HEK293 (cell line): ENCODE measurements at regions not wholly inside any gene's neighbourhood (a gene's known extent, or its start where the extent isn't known, plus 50 kb on each side); places are given as distances from the start of the nearest gene placed in this dataset.

ENCODE experiments used
- KLF8 ChIP-seq: fragments of 450-650 bp; formaldehyde crosslinking; IDR thresholded peaks from 2 replicates; pipeline ENCODE4 v1.5.1; 2016; ENCODE audit warnings: missing biosample characterization, missing genetic modification characterization
- OSR2 ChIP-seq: fragments of 450-650 bp; formaldehyde crosslinking; IDR thresholded peaks from 2 replicates; pipeline ENCODE4 v1.5.1; 2016; ENCODE audit warnings: missing biosample characterization, missing genetic modification characterization
- SP3 ChIP-seq: fragments of 450-650 bp; formaldehyde crosslinking; IDR thresholded peaks from 2 replicates; pipeline ENCODE4 v1.5.1; 2016; ENCODE audit warnings: missing biosample characterization, missing genetic modification characterization
- ZBTB10 ChIP-seq: fragments of 450-650 bp; formaldehyde crosslinking; IDR thresholded peaks from 2 replicates; pipeline ENCODE4 v1.5.1; 2016; ENCODE audit warnings: missing biosample characterization, missing genetic modification characterization
- ZNF2 ChIP-seq: fragments of 450-650 bp; formaldehyde crosslinking; IDR thresholded peaks from 2 replicates; pipeline ENCODE4 v1.5.1; 2016; ENCODE audit warnings: missing biosample characterization, missing genetic modification characterization
- ZNF211 ChIP-seq: fragments of 450-650 bp; formaldehyde crosslinking; IDR thresholded peaks from 2 replicates; pipeline ENCODE4 v1.5.1; 2016; ENCODE audit warnings: low read depth, missing biosample characterization, missing genetic modification characterization
- ZNF341 ChIP-seq: fragments of 450-650 bp; formaldehyde crosslinking; IDR thresholded peaks from 2 replicates; pipeline ENCODE4; 2016; ENCODE audit warnings: low read depth, missing biosample characterization, missing genetic modification characterization
- ZNF366 ChIP-seq: fragments of 450-650 bp; formaldehyde crosslinking; conservative IDR thresholded peaks from 2 replicates; pipeline ENCODE4 v1.5.1; 2016; ENCODE audit warnings: missing biosample characterization, missing genetic modification characterization
- ZNF404 ChIP-seq: fragments of 450-650 bp; formaldehyde crosslinking; IDR thresholded peaks from 2 replicates; pipeline ENCODE4 v1.5.1; 2017; ENCODE audit warnings: missing biosample characterization, missing genetic modification characterization
- ZNF423 ChIP-seq: fragments of 450-650 bp; formaldehyde crosslinking; IDR thresholded peaks from 2 replicates; pipeline ENCODE4 v1.5.1; 2016; ENCODE audit warnings: missing biosample characterization, missing genetic modification characterization
- ZNF521 ChIP-seq: fragments of 450-650 bp; formaldehyde crosslinking; IDR thresholded peaks from 2 replicates; pipeline ENCODE4 v1.5.1; 2017; ENCODE audit warnings: missing biosample characterization, mild to moderate bottlenecking, missing genetic modification characterization
- ZNF549 ChIP-seq: fragments of 450-650 bp; IDR thresholded peaks from 2 replicates; pipeline ENCODE4 v1.5.1; 2018; ENCODE audit warnings: missing biosample characterization, missing genetic modification characterization, mild to moderate bottlenecking, inconsistent platforms, moderate library complexity
- ZNF707 ChIP-seq: fragments of 450-650 bp; formaldehyde crosslinking; IDR thresholded peaks from 2 replicates; pipeline ENCODE4 v1.5.1; 2016; ENCODE audit warnings: missing biosample characterization, missing genetic modification characterization
- ZNF785 ChIP-seq: fragments of 450-650 bp; formaldehyde crosslinking; IDR thresholded peaks from 2 replicates; pipeline ENCODE4 v1.5.1; 2016; ENCODE audit warnings: missing biosample characterization, missing genetic modification characterization
- ZNF837 ChIP-seq: fragments of 450-650 bp; formaldehyde crosslinking; IDR thresholded peaks from 2 replicates; pipeline ENCODE4 v1.5.1; 2016; ENCODE audit warnings: missing biosample characterization, missing genetic modification characterization
- TF ChIP-seq, protein P1 (sequence below): fragments of 450-650 bp; formaldehyde crosslinking; IDR thresholded peaks from 2 replicates; pipeline ENCODE4 v1.5.1; 2016; ENCODE audit warnings: missing biosample characterization, missing genetic modification characterization, low read depth
- TF ChIP-seq, protein P2 (sequence below): fragments of 450-650 bp; formaldehyde crosslinking; IDR thresholded peaks from 2 replicates; pipeline ENCODE4 v1.5.1; 2016; ENCODE audit warnings: missing biosample characterization, missing genetic modification characterization
- TF ChIP-seq, protein P3 (sequence below): fragments of 450-650 bp; formaldehyde crosslinking; IDR thresholded peaks from 2 replicates; pipeline ENCODE4 v1.5.1; 2016; ENCODE audit warnings: missing biosample characterization, missing genetic modification characterization
- TF ChIP-seq, protein P4 (sequence below): fragments of 450-650 bp; formaldehyde crosslinking; IDR thresholded peaks from 2 replicates; pipeline ENCODE4 v1.5.0; 2017; ENCODE audit warnings: missing biosample characterization, missing genetic modification characterization, borderline replicate concordance
- TF ChIP-seq, protein P5 (sequence below): fragments of 450-650 bp; formaldehyde crosslinking; IDR thresholded peaks from 2 replicates; pipeline ENCODE4 v1.5.1; 2016; ENCODE audit warnings: missing biosample characterization, missing genetic modification characterization

GRCh38 chr19:31611046-31611877, 262.0 kb upstream of the TSHZ3 start (continued):
- TF ChIP-seq ZNF341 = no peak
- TF ChIP-seq ZNF404 (tag by site-specific recombination) = no peak
- no peak for TF ChIP-seq OSR2
- TF ChIP-seq ZNF707 (tag by site-specific recombination) = no peak
- TF ChIP-seq ZNF2 (tag by site-specific recombination) = no peak
- no peak for TF ChIP-seq SP3 (tag by site-specific recombination)
- TF ChIP-seq KLF8 (tag by site-specific recombination) = no peak
- TF ChIP-seq, protein P1, sequence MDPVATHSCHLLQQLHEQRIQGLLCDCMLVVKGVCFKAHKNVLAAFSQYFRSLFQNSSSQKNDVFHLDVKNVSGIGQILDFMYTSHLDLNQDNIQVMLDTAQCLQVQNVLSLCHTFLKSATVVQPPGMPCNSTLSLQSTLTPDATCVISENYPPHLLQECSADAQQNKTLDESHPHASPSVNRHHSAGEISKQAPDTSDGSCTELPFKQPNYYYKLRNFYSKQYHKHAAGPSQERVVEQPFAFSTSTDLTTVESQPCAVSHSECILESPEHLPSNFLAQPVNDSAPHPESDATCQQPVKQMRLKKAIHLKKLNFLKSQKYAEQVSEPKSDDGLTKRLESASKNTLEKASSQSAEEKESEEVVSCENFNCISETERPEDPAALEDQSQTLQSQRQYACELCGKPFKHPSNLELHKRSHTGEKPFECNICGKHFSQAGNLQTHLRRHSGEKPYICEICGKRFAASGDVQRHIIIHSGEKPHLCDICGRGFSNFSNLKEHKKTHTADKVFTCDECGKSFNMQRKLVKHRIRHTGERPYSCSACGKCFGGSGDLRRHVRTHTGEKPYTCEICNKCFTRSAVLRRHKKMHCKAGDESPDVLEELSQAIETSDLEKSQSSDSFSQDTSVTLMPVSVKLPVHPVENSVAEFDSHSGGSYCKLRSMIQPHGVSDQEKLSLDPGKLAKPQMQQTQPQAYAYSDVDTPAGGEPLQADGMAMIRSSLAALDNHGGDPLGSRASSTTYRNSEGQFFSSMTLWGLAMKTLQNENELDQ (tag by site-specific recombination) = no peak
- TF ChIP-seq ZNF521 (tag by site-specific recombination) = 0 out of 2 replicates have a peak, but pooled peaks have one; percentile 31
- TF ChIP-seq, protein P2, sequence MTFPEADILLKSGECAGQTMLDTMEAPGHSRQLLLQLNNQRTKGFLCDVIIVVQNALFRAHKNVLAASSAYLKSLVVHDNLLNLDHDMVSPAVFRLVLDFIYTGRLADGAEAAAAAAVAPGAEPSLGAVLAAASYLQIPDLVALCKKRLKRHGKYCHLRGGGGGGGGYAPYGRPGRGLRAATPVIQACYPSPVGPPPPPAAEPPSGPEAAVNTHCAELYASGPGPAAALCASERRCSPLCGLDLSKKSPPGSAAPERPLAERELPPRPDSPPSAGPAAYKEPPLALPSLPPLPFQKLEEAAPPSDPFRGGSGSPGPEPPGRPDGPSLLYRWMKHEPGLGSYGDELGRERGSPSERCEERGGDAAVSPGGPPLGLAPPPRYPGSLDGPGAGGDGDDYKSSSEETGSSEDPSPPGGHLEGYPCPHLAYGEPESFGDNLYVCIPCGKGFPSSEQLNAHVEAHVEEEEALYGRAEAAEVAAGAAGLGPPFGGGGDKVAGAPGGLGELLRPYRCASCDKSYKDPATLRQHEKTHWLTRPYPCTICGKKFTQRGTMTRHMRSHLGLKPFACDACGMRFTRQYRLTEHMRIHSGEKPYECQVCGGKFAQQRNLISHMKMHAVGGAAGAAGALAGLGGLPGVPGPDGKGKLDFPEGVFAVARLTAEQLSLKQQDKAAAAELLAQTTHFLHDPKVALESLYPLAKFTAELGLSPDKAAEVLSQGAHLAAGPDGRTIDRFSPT (tag by site-specific recombination) = no peak
- no peak for TF ChIP-seq ZNF549
- TF ChIP-seq, protein P3, sequence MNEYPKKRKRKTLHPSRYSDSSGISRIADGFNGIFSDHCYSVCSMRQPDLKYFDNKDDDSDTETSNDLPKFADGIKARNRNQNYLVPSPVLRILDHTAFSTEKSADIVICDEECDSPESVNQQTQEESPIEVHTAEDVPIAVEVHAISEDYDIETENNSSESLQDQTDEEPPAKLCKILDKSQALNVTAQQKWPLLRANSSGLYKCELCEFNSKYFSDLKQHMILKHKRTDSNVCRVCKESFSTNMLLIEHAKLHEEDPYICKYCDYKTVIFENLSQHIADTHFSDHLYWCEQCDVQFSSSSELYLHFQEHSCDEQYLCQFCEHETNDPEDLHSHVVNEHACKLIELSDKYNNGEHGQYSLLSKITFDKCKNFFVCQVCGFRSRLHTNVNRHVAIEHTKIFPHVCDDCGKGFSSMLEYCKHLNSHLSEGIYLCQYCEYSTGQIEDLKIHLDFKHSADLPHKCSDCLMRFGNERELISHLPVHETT (tag by site-specific recombination) = no peak
- peak; percentile 63 for TF ChIP-seq ZNF785 (tag by site-specific recombination)
- TF ChIP-seq, protein P4, sequence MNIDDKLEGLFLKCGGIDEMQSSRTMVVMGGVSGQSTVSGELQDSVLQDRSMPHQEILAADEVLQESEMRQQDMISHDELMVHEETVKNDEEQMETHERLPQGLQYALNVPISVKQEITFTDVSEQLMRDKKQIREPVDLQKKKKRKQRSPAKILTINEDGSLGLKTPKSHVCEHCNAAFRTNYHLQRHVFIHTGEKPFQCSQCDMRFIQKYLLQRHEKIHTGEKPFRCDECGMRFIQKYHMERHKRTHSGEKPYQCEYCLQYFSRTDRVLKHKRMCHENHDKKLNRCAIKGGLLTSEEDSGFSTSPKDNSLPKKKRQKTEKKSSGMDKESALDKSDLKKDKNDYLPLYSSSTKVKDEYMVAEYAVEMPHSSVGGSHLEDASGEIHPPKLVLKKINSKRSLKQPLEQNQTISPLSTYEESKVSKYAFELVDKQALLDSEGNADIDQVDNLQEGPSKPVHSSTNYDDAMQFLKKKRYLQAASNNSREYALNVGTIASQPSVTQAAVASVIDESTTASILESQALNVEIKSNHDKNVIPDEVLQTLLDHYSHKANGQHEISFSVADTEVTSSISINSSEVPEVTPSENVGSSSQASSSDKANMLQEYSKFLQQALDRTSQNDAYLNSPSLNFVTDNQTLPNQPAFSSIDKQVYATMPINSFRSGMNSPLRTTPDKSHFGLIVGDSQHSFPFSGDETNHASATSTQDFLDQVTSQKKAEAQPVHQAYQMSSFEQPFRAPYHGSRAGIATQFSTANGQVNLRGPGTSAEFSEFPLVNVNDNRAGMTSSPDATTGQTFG = peak; percentile 25; the same call in 1 of the 2 replicates
- TF ChIP-seq, protein P5, sequence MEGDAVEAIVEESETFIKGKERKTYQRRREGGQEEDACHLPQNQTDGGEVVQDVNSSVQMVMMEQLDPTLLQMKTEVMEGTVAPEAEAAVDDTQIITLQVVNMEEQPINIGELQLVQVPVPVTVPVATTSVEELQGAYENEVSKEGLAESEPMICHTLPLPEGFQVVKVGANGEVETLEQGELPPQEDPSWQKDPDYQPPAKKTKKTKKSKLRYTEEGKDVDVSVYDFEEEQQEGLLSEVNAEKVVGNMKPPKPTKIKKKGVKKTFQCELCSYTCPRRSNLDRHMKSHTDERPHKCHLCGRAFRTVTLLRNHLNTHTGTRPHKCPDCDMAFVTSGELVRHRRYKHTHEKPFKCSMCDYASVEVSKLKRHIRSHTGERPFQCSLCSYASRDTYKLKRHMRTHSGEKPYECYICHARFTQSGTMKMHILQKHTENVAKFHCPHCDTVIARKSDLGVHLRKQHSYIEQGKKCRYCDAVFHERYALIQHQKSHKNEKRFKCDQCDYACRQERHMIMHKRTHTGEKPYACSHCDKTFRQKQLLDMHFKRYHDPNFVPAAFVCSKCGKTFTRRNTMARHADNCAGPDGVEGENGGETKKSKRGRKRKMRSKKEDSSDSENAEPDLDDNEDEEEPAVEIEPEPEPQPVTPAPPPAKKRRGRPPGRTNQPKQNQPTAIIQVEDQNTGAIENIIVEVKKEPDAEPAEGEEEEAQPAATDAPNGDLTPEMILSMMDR (tag by site-specific recombination) = no peak
- TF ChIP-seq ZNF837 (tag by site-specific recombination) = no peak
- no peak for TF ChIP-seq ZBTB10 (tag by site-specific recombination)
- TF ChIP-seq ZNF366 (tag by site-specific recombination) = peak; percentile 80
- TF ChIP-seq ZNF423 (tag by site-specific recombination) = no peak
- no peak for TF ChIP-seq ZNF211 (tag by site-specific recombination)
